ENCODE measurements at regions not wholly inside any gene's neighbourhood (a gene's known extent, or its start where the extent isn't known, plus 50 kb on each side); places are given as distances from the start of the nearest gene placed in this dataset.
"Not testable (repeated sequence)": the region's sequence is repeated elsewhere in the genome, so short reads cannot be mapped to it uniquely, and the experiment has no call there.

- Histone ChIP-seq H3K36me3 (no peaks in the 10 kb centered on the region), H3K4me1 (no peaks in the 10 kb centered on the region), H3K27ac (no peak overlapping the region), H3K27me3 (no peaks in the 10 kb centered on the region), H3K4me3 (no peak overlapping the region), H3K9me3 (no peaks in the 10 kb centered on the region)
- WGBS, 5 donors: 69 to 81% (median 76%) methylated on average over 5 of the region's 5 CpGs
- intact Hi-C loops (cut with DNase I; ENCODE audit: low total_unique reads): no loop called here
- TF ChIP-seq POLR2AphosphoS5 (IDR thresholded peaks at IDR 0.05) (no peak), POLR2A (IDR thresholded peaks at IDR 0.05) (no peak), CTCF (IDR thresholded peaks at IDR 0.05) (no peak), EP300 (IDR thresholded peaks at IDR 0.05) (no peak)
- DNase-seq: no peak
Measured at GRCh38 chr7:15057272-15057671, 154.7 kb upstream of the DGKB start.

- H3K27ac ChIP-seq; intact Hi-C loops (cut with DNase I; ENCODE audit: low total_unique reads); H3K4me1 ChIP-seq; DNase-seq; H3K9me3 ChIP-seq; H3K36me3 ChIP-seq; H3K27me3 ChIP-seq; H3K4me3 ChIP-seq: not testable (repeated sequence)
- WGBS, 5 donors: 14 to 33% (median 19%) methylated on average over 4 of the region's 4 CpGs
Measured at GRCh38 chr7:15054304-15054703, 151.8 kb upstream of the DGKB start.

- H3K27me3 ChIP-seq: no peaks in the 10 kb centered on the region
- no peak for DNase-seq
- no peak overlapping the region for H3K27ac ChIP-seq
- H3K4me1 ChIP-seq: no peaks in the 10 kb centered on the region
- no peak for TF ChIP-seq EP300 (IDR thresholded peaks at IDR 0.05)
- TF ChIP-seq POLR2A (IDR thresholded peaks at IDR 0.05): no peak
- no peak for TF ChIP-seq POLR2AphosphoS5 (IDR thresholded peaks at IDR 0.05)
- TF ChIP-seq CTCF (IDR thresholded peaks at IDR 0.05): no peak
- H3K36me3 ChIP-seq: no peaks in the 10 kb centered on the region
- WGBS, 5 donors: 69 to 85% (median 72%) methylated on average over 1 of the region's 1 CpG
- no peaks in the 10 kb centered on the region for H3K9me3 ChIP-seq
- intact Hi-C loops (cut with DNase I; ENCODE audit: low total_unique reads): no loop called here
- no peak overlapping the region for H3K4me3 ChIP-seq
Measured at GRCh38 chr7:15049157-15049556, 146.6 kb upstream of the DGKB start.

- H3K27me3 ChIP-seq: no peaks in the 10 kb centered on the region
- intact Hi-C loops (cut with DNase I; ENCODE audit: low total_unique reads): no loop called here
- TF ChIP-seq EP300 (IDR thresholded peaks at IDR 0.05): no peak
- no peak for TF ChIP-seq CTCF (IDR thresholded peaks at IDR 0.05)
- no peak for TF ChIP-seq POLR2AphosphoS5 (IDR thresholded peaks at IDR 0.05)
- TF ChIP-seq POLR2A (IDR thresholded peaks at IDR 0.05): no peak
- H3K27ac ChIP-seq: no peak overlapping the region
- no peaks in the 10 kb centered on the region for H3K4me1 ChIP-seq
- no peak for DNase-seq
- H3K4me3 ChIP-seq: no peak overlapping the region
- WGBS, 5 donors: 47 to 64% (median 51%) methylated on average over 2 of the region's 2 CpGs
- no peaks in the 10 kb centered on the region for H3K36me3 ChIP-seq
- no peaks in the 10 kb centered on the region for H3K9me3 ChIP-seq
Measured at GRCh38 chr7:15046861-15047260, 144.3 kb upstream of the DGKB start.

- no peaks in the 10 kb centered on the region for H3K9me3 ChIP-seq
- 63 to 76% (median 68%) methylated on average over 6 of the region's 6 CpGs for WGBS, 5 donors
- TF ChIP-seq EP300 (IDR thresholded peaks at IDR 0.05) (no peak), CTCF (IDR thresholded peaks at IDR 0.05) (no peak), POLR2AphosphoS5 (IDR thresholded peaks at IDR 0.05) (no peak), POLR2A (IDR thresholded peaks at IDR 0.05) (no peak)
Measured at GRCh38 chr7:15043931-15044330, 141.4 kb upstream of the DGKB start.

More at GRCh38 chr7:15043931-15044330, 141.4 kb upstream of the DGKB start:
- Histone ChIP-seq H3K27me3 (no peaks in the 10 kb centered on the region), H3K27ac (no peak overlapping the region), H3K4me3 (no peak overlapping the region), H3K4me1 (no peaks in the 10 kb centered on the region), H3K36me3 (no peaks in the 10 kb centered on the region)
- intact Hi-C loops (cut with DNase I; ENCODE audit: low total_unique reads): no loop called here
- DNase-seq: peak in 1 of 2 donors; percentile 37
